ENCODE measurements at regions not wholly inside any gene's neighbourhood (a gene's known extent, or its start where the extent isn't known, plus 50 kb on each side); places are given as distances from the start of the nearest gene placed in this dataset.

GRCh38 chr11:106553304-106553703 lies 465.0 kb downstream of the GUCY1A2 start:
- no peak for TF ChIP-seq CTCF (IDR thresholded peaks at IDR 0.05; ENCODE audit: low read depth, low read length)
- no peak for TF ChIP-seq MAX (IDR thresholded peaks at IDR 0.05; ENCODE audit: low read depth, low read length)
- TF ChIP-seq POLR2A (IDR thresholded peaks at IDR 0.05; ENCODE audit: extremely low read depth, insufficient read length), result no peak
- no peak for TF ChIP-seq MYC (IDR thresholded peaks at IDR 0.05; ENCODE audit: low read depth, low read length)
